IPS-NIHi7 (cell line): ENCODE measurements at regions not wholly inside any gene's neighbourhood (a gene's known extent, or its start where the extent isn't known, plus 50 kb on each side); places are given as distances from the start of the nearest gene placed in this dataset.
A peak's percentile ranks its signal among the peaks of the same experiment; 100 is the strongest.

Experiments used
- DNase-seq: peaks from one replicate; pipeline ENCODE4 v3.0.0; 2012; ENCODE audit warnings: mixed read lengths; ENCODE audit errors: extremely low spot score

GRCh38 chr6:22062807-22063408 is 233.9 kb downstream of the PRL start:
- DNase-seq = no peak

- DNase-seq = no peak
These were observed 232.3 kb downstream of the PRL start for GRCh38 chr6:22064558-22064957.

- DNase-seq = no peak
These were observed 229.7 kb downstream of the PRL start for GRCh38 chr6:22067122-22067521.

GRCh38 chr6:22067671-22068070 is 229.2 kb downstream of the PRL start:
- no peak for DNase-seq

GRCh38 chr6:22068561-22069305 is 228.1 kb downstream of the PRL start:
- DNase-seq = no peak

- no peak for DNase-seq
These were observed 227.5 kb downstream of the PRL start for GRCh38 chr6:22069306-22069800.

- peak; percentile 58 for DNase-seq
These were observed 225.4 kb downstream of the PRL start for GRCh38 chr6:22071270-22072041.

- DNase-seq = no peak
These were observed 223.9 kb downstream of the PRL start for GRCh38 chr6:22072949-22073348.

- no peak for DNase-seq
These were observed 223.2 kb downstream of the PRL start for GRCh38 chr6:22073516-22074198.

- no peak for DNase-seq
These were observed 218.5 kb downstream of the PRL start for GRCh38 chr6:22078288-22078687.

GRCh38 chr6:22078802-22079545 is 217.9 kb downstream of the PRL start:
- peak; percentile 38 for DNase-seq

GRCh38 chr6:22079783-22080182 is 217.1 kb downstream of the PRL start:
- no peak for DNase-seq

- no peak for DNase-seq
These were observed 215.1 kb downstream of the PRL start for GRCh38 chr6:22081709-22082108.

- no peak for DNase-seq
These were observed 214.6 kb downstream of the PRL start for GRCh38 chr6:22082218-22082617.

- no peak for DNase-seq
These were observed 213.7 kb downstream of the PRL start for GRCh38 chr6:22083119-22083518.

GRCh38 chr6:22087960-22088706 is 208.7 kb downstream of the PRL start:
- DNase-seq = no peak

GRCh38 chr6:22091424-22091948 is 205.3 kb downstream of the PRL start:
- DNase-seq = no peak

GRCh38 chr6:22095836-22096235 is 201.0 kb downstream of the PRL start:
- no peak for DNase-seq

- DNase-seq = no peak
These were observed 198.2 kb downstream of the PRL start for GRCh38 chr6:22098601-22099031.

- DNase-seq = no peak
These were observed 197.6 kb downstream of the PRL start for GRCh38 chr6:22099231-22099630.
